Fibroblast of the aortic adventitia (primary cell): ENCODE measurements at regions not wholly inside any gene's neighbourhood (a gene's known extent, or its start where the extent isn't known, plus 50 kb on each side); places are given as distances from the start of the nearest gene placed in this dataset.

Experiments
- DNase-seq: peaks from one replicate; pipeline ENCODE4 v3.0.0-alpha.2; 2010; ENCODE audit warnings: low read depth
- H3K4me3 ChIP-seq: 2 replicates; pipeline ENCODE4 v1.5.1; 2011; ENCODE audit warnings: low read depth, mild to moderate bottlenecking, control low read depth, low read length, moderate library complexity
- TF ChIP-seq, protein P1 (sequence below): IDR thresholded peaks from 2 replicates; pipeline ENCODE4 v1.5.1; 2011; ENCODE audit warnings: mild to moderate bottlenecking, low read length, control low read depth, inconsistent platforms; ENCODE audit not compliant: insufficient read depth

DNA sequence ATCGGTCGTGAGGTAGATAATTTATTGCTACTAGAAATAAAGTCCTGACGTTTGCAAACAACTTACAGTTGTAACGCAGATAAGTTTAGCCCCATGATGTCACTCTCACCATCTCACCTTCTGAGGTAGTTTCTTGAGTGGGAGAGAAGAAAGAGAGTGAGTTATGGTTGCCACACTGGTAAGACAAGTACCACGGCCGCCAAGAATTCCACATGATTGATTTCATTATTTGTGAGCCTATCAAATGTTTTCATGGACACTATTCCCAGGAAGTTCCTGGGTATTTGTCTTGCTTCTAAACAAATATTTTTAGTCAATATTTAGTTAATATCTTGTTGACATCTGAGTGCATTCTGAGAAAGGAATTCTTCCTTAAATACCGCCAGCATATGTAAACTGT is 339.4 kb upstream of the KIAA1217 start:
- H3K4me3 ChIP-seq: no peak overlapping the region
- DNase-seq: no peak
- TF ChIP-seq, protein P1, sequence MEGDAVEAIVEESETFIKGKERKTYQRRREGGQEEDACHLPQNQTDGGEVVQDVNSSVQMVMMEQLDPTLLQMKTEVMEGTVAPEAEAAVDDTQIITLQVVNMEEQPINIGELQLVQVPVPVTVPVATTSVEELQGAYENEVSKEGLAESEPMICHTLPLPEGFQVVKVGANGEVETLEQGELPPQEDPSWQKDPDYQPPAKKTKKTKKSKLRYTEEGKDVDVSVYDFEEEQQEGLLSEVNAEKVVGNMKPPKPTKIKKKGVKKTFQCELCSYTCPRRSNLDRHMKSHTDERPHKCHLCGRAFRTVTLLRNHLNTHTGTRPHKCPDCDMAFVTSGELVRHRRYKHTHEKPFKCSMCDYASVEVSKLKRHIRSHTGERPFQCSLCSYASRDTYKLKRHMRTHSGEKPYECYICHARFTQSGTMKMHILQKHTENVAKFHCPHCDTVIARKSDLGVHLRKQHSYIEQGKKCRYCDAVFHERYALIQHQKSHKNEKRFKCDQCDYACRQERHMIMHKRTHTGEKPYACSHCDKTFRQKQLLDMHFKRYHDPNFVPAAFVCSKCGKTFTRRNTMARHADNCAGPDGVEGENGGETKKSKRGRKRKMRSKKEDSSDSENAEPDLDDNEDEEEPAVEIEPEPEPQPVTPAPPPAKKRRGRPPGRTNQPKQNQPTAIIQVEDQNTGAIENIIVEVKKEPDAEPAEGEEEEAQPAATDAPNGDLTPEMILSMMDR: no peak

GRCh38 chr10:23869996-23870395 is 338.9 kb upstream of the KIAA1217 start:
- no peak overlapping the region for H3K4me3 ChIP-seq
- DNase-seq: no peak
- TF ChIP-seq, protein P1: no peak

DNA sequence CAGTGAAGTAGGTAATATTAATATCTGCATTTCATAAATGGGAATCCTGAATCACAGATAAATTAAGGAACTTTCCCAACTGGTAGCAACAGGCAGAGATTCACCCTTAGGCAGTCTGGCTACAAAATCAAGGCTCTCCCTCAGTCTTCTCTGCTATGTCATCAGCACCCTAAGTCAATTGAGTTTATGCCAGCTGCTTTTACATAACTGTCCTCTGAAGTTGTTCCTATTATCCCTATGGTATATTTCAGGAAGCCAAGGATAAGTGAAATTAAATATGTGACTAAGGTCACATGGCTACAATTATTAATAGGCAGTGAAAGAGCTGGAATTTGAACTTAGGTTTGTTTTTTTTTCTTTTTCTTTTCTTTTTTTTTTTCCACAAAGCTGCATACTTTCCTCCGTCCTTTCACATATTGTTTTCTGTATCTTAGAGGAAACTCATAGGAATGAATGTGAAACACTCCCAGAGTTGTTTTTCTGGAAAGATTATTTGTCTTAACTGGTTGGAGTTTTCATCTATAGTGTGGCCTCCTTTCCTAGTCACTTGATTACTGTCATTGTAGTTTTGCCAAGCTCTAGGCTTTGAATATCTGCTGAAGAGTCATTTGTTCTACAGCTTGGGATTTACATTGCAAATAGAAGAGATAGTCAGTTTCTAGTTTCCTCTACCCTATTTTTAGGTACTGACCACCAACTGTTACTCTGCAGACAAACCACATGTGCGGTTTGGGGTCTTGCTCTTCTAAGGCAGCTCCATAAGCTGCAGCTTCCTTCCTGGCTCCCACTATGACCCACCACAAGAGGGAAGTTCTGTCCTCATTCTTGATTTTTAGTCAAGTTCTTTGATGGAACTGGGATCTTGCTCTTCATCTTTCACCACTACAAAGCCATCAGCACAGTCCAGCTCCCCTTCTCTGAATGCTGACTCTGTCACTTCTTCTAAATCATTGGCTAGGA is 338.0 kb upstream of the KIAA1217 start:
- H3K4me3 ChIP-seq: no peak overlapping the region
- no peak for DNase-seq
- TF ChIP-seq, protein P1: no peak

- H3K4me3 ChIP-seq: no peak overlapping the region
- no peak for DNase-seq
- TF ChIP-seq, protein P1: no peak
These were observed 336.6 kb upstream of the KIAA1217 start for GRCh38 chr10:23872290-23872689.

DNA sequence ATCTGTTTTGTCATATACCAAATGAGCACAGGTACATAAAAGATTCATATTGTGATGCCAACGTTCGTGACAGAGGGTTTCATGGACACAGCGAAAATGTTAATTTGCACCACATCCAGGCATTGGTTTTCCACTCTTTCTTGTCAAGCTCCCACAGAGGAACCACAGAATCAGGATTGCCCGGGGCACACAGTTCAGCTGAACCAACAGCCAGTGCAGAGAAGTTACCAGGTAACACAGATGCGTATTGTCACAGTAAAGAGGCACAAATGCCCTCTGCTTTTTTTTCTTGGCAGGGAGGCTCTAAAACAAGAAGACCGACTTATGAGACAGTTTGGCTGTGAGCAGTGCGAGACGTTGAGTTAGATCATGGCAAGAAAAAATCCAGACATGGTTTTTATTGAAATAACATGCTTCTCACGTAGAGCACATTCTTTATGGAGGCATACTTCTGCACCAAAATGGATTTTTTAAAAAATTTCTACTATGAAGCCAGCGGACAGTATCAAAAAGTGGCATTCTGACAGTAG is 331.1 kb upstream of the KIAA1217 start:
- no peak overlapping the region for H3K4me3 ChIP-seq
- no peak for DNase-seq
- TF ChIP-seq, protein P1: no peak

DNA sequence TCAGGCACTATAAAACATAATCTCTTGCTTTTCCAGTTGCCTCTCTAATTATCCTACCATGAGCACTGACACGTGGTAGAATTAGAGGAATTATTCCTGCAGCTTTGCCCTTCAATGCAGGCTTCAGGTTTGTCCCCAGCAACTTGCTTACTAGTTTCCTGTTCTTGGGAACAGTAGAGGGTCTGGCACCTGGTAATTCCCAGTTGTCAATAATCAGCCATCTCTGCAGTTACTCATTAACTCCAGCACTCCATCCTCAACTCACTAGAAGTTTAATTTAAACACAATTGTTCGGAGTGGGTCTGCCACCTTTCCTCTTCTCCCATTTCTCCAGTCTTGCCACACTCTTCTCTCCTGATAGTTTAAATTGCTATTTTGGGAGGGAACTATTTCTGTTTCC is 324.3 kb upstream of the KIAA1217 start:
- no peak for DNase-seq
- TF ChIP-seq, protein P1: no peak
- no peak overlapping the region for H3K4me3 ChIP-seq

- TF ChIP-seq, protein P1: no peak
These were observed 323.1 kb upstream of the KIAA1217 start for GRCh38 chr10:23885853-23886252.

More at GRCh38 chr10:23885853-23886252, 323.1 kb upstream of the KIAA1217 start:
- no peak overlapping the region for H3K4me3 ChIP-seq
- DNase-seq: no peak
